Hepatocyte (in vitro differentiated cells): ENCODE measurements at regions not wholly inside any gene's neighbourhood (a gene's known extent, or its start where the extent isn't known, plus 50 kb on each side); places are given as distances from the start of the nearest gene placed in this dataset.

Experiments used
- DNase-seq: peaks from one replicate; pipeline ENCODE4 v3.0.0-alpha.2; 2016; ENCODE audit warnings: low spot score
- H2AFZ ChIP-seq: fragments of 200-600 bp; sonication (generic); 2 replicates; pipeline ENCODE4 v1.6.0; 2016; ENCODE audit warnings: antibody characterized with exemption, mild to moderate bottlenecking
- H3K27ac ChIP-seq: fragments of 200-600 bp; sonication (generic); 2 replicates; pipeline ENCODE4 v1.5.1; 2016; ENCODE audit warnings: mild to moderate bottlenecking
- H3K27me3 ChIP-seq: fragments of 200-600 bp; sonication (generic); 2 replicates; pipeline ENCODE4 v1.6.1; 2016
- H3K36me3 ChIP-seq: fragments of 200-600 bp; sonication (generic); replicated peaks from 2 replicates; pipeline ENCODE4 v1.5.1; 2016; ENCODE audit warnings: low read depth; ENCODE audit not compliant: insufficient read depth
- H3K4me1 ChIP-seq: fragments of 200-600 bp; sonication (generic); 2 replicates; pipeline ENCODE4 v1.5.1; 2016; ENCODE audit warnings: mild to moderate bottlenecking, moderate library complexity; ENCODE audit not compliant: insufficient read depth
- H3K4me2 ChIP-seq: fragments of 200-600 bp; sonication (generic); 2 replicates; pipeline ENCODE4 v1.6.0; 2016
- H3K4me3 ChIP-seq: fragments of 200-600 bp; sonication (generic); 2 replicates; pipeline ENCODE4 v1.5.1; 2016; ENCODE audit warnings: mild to moderate bottlenecking
- H3K79me2 ChIP-seq: fragments of 200-600 bp; sonication (generic); 2 replicates; pipeline ENCODE4 v1.6.0; 2017; ENCODE audit warnings: mild to moderate bottlenecking
- H3K9me2 ChIP-seq: fragments of 200-600 bp; sonication (generic); replicated peaks from 2 replicates; pipeline ENCODE4 v1.6.0; 2017; ENCODE audit warnings: mild to moderate bottlenecking; ENCODE audit not compliant: insufficient read depth
- H3K9me3 ChIP-seq: fragments of 200-600 bp; sonication (generic); 2 replicates; pipeline ENCODE4 v1.5.1; 2016; ENCODE audit warnings: low read depth, mild to moderate bottlenecking
- H4K20me1 ChIP-seq: fragments of 200-600 bp; sonication (generic); 2 replicates; pipeline ENCODE4 v1.6.0; 2016; ENCODE audit warnings: mild to moderate bottlenecking; ENCODE audit not compliant: insufficient read depth, poor library complexity, severe bottlenecking
- EZH2 ChIP-seq: fragments of 200-600 bp; sonication (generic); IDR thresholded peaks from 2 replicates; pipeline ENCODE4 v1.6.1; 2016; ENCODE audit warnings: antibody characterized with exemption, mild to moderate bottlenecking, borderline replicate concordance
- EZH2phosphoT487 ChIP-seq: fragments of 200-600 bp; sonication (generic); IDR thresholded peaks from one replicate; pipeline ENCODE4 v1.6.1; 2018; ENCODE audit warnings: antibody characterized with exemption, mild to moderate bottlenecking, low read depth, moderate library complexity; ENCODE audit not compliant: unreplicated experiment, severe bottlenecking
- WGBS: methylation state at CpG from one replicate; pipeline ENCODE4 v1.1.6; 2016; ENCODE audit warnings: low lambda C conversion rate; ENCODE audit errors: missing lambda C conversion rate; 5-methylcytosine and 5-hydroxymethylcytosine counted together
- TF ChIP-seq, protein P1 (sequence below): fragments of 200-600 bp; sonication (generic); IDR thresholded peaks from 2 replicates; pipeline ENCODE4 v1.5.1; 2016; ENCODE audit warnings: antibody characterized with exemption, mild to moderate bottlenecking; ENCODE audit not compliant: poor library complexity

DNA sequence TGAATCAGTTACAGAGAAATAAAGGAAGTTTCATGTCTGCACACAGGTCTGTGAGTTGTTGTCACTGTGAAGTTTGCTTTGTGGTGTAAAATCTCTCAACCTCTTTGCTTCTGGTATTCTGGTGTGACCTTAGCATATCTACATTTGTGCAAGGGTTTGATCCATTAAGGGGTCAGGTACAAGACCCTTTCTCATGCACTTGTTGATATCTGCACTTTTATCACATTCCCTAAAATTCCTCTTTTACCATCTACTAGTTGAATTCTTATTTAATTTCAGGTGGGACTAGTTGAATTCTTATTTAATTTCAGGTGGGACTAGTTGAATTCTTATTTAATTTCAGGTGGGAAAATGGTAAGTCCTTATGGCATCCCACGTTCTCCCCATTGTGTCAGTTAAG is 306.7 kb upstream of the ZNF608 start:
- Histone ChIP-seq H3K9me2 (no peaks in the 10 kb centered on the region), H4K20me1 (no peaks in the 10 kb centered on the region), H3K36me3 (no peaks in the 10 kb centered on the region), H3K4me1 (peaks cover 5% of the 10 kb centered on the region), H3K4me2 (no peak overlapping the region), H3K9me3 (no peaks in the 10 kb centered on the region), H3K4me3 (no peak overlapping the region), H3K27ac (no peak overlapping the region), H3K27me3 (no peaks in the 10 kb centered on the region), H3K79me2 (no peaks in the 10 kb centered on the region), H2AFZ (no peak overlapping the region)
- DNase-seq, result no peak
- WGBS, result 79% methylated on average over 1 of the region's 1 CpG
- TF ChIP-seq, protein P1, sequence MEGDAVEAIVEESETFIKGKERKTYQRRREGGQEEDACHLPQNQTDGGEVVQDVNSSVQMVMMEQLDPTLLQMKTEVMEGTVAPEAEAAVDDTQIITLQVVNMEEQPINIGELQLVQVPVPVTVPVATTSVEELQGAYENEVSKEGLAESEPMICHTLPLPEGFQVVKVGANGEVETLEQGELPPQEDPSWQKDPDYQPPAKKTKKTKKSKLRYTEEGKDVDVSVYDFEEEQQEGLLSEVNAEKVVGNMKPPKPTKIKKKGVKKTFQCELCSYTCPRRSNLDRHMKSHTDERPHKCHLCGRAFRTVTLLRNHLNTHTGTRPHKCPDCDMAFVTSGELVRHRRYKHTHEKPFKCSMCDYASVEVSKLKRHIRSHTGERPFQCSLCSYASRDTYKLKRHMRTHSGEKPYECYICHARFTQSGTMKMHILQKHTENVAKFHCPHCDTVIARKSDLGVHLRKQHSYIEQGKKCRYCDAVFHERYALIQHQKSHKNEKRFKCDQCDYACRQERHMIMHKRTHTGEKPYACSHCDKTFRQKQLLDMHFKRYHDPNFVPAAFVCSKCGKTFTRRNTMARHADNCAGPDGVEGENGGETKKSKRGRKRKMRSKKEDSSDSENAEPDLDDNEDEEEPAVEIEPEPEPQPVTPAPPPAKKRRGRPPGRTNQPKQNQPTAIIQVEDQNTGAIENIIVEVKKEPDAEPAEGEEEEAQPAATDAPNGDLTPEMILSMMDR, result no peak
- TF ChIP-seq EZH2phosphoT487 (no peak), EZH2 (no peak)

DNA sequence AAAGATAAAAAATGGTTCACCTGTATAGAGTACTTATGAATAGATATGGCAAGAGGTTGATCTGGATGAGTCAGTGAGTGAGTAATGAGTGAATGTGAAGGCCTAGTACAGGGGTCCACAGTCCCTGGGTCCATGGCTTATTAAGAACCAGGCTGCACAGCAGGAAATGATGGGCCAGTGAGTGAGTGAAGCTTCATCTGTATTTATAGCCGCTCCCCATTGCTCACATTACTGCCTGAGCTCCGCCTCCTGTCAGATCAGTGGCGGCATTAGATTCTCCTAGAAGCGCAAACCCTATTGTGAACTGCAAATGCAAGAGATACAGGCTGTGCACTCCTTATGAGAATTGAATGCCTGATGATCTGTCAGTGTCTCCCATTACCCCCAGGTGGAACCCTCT is 307.7 kb upstream of the ZNF608 start:
- no peak overlapping the region for H2AFZ ChIP-seq
- no peaks in the 10 kb centered on the region for H3K36me3 ChIP-seq
- H3K27ac ChIP-seq, result no peak overlapping the region
- no peak for DNase-seq
- H3K27me3 ChIP-seq, result no peaks in the 10 kb centered on the region
- H4K20me1 ChIP-seq, result no peaks in the 10 kb centered on the region
- H3K79me2 ChIP-seq, result no peaks in the 10 kb centered on the region
- H3K4me2 ChIP-seq, result no peak overlapping the region
- peaks cover 12% of the 10 kb centered on the region for H3K4me1 ChIP-seq
- no peak for TF ChIP-seq EZH2phosphoT487
- no peak for TF ChIP-seq EZH2
- TF ChIP-seq, protein P1, result no peak
- no peaks in the 10 kb centered on the region for H3K9me2 ChIP-seq
- H3K9me3 ChIP-seq, result no peaks in the 10 kb centered on the region
- 98% methylated on average over 4 of the region's 4 CpGs for WGBS
- no peak overlapping the region for H3K4me3 ChIP-seq

DNA sequence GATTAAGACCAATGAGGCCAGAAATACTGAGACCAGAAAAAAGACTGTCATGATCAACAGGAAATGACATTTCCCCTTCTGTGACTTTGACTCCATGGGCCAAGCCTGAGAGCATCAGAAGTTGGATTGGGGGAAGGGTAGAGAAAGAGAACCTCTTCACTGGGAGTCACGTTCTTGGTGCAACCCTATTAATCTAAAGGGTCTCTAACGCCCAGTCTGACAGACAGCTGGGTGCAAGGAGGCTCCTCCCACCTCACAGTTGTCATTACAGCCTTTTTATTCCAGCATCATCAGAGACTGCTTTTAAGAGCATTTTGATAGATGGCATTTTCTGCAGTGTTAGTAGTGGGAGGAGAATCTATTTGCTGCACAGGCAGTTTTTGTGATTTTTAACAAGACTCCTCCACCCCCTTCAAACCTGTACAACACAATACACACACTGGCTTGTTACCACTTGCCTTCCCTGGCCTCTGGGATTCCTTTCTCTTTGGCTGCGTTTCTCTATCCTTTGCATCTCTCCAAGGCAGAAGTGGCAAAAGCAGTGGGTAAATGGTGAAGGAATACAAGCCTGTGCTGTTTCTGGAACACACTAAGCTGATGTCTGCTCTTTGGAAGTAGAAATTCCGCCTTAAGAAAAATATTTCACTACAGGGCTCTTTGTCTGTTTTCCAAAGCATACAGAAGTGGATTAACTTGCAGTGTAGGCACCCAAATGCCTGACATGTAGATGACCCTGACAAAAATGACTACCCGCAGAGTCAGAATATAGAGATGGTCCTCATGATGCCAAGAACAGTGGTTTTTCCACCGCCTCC is 310.4 kb upstream of the ZNF608 start:
- Histone ChIP-seq H3K9me3 (no peaks in the 10 kb centered on the region), H3K36me3 (no peaks in the 10 kb centered on the region), H3K4me2 (no peak overlapping the region), H4K20me1 (no peaks in the 10 kb centered on the region), H3K9me2 (no peaks in the 10 kb centered on the region), H3K27me3 (no peaks in the 10 kb centered on the region), H3K4me1 (peaks cover 20% of the 10 kb centered on the region), H2AFZ (no peak overlapping the region), H3K79me2 (no peaks in the 10 kb centered on the region), H3K4me3 (no peak overlapping the region), H3K27ac (no peak overlapping the region)
- DNase-seq, result no peak
- WGBS, result 86% methylated on average over 6 of the region's 6 CpGs
- TF ChIP-seq, protein P1, result no peak
- TF ChIP-seq EZH2 (no peak), EZH2phosphoT487 (no peak)
